ENCODE measurements at regions not wholly inside any gene's neighbourhood (a gene's known extent, or its start where the extent isn't known, plus 50 kb on each side); places are given as distances from the start of the nearest gene placed in this dataset.

- Histone ChIP-seq H4K5ac (ENCODE audit: insufficient read length, low read depth, low read length) (no peak overlapping the region), H3K79me1 (ENCODE audit: insufficient read depth, low read depth, low read length, poor library complexity, severe bottlenecking) (no peaks in the 10 kb centered on the region), H2BK12ac (ENCODE audit: insufficient read length, low read depth, low read length) (no peak overlapping the region), H3K27me3 (ENCODE audit: insufficient read depth, low read length) (no peaks in the 10 kb centered on the region), H3K9me3 (ENCODE audit: control insufficient read depth, low read depth, low read length) (no peaks in the 10 kb centered on the region), H2BK5ac (ENCODE audit: insufficient read length, low read length) (no peak overlapping the region), H3T11ph (ENCODE audit: low read length) (no peak overlapping the region), H3K14ac (ENCODE audit: insufficient read depth, low read length) (no peak overlapping the region), H2BK20ac (ENCODE audit: low read depth, low read length, poor library complexity, severe bottlenecking) (no peak overlapping the region), H3K18ac (ENCODE audit: insufficient read length, low read depth, low read length) (no peak overlapping the region), H4K8ac (replicated peaks; ENCODE audit: insufficient read length, low read depth, low read length) (no peak overlapping the region), H3K4me1 (ENCODE audit: insufficient read depth, low read length) (no peaks in the 10 kb centered on the region), H3K79me2 (ENCODE audit: insufficient read depth, low read length) (no peaks in the 10 kb centered on the region), H3K23me2 (ENCODE audit: insufficient read length, low read depth, low read length, poor library complexity, severe bottlenecking) (no peaks in the 10 kb centered on the region), H3K4ac (ENCODE audit: low read depth, low read length) (no peak overlapping the region), H3K27ac (ENCODE audit: insufficient read length, low read depth, low read length) (no peak overlapping the region), H2BK120ac (ENCODE audit: low read depth, low read length, poor library complexity, severe bottlenecking) (no peak overlapping the region), H2BK15ac (ENCODE audit: low read depth, low read length) (no peak overlapping the region), H4K20me1 (ENCODE audit: control insufficient read depth, insufficient read depth, insufficient read length) (no peaks in the 10 kb centered on the region), H3K4me2 (ENCODE audit: insufficient read depth, insufficient read length, low read length) (no peak overlapping the region), H2AK5ac (ENCODE audit: insufficient read length, low read length) (no peak overlapping the region), H3K56ac (ENCODE audit: insufficient read length, low read depth, low read length) (no peak overlapping the region), H2AFZ (ENCODE audit: low read length) (no peak overlapping the region), H4K91ac (ENCODE audit: insufficient read length, low read depth, low read length) (no peak overlapping the region), H3K23ac (ENCODE audit: insufficient read length, low read depth, low read length) (no peak overlapping the region), H3K9ac (ENCODE audit: extremely low read depth, insufficient read length, low read length) (no peak overlapping the region)
- no peaks in the 10 kb centered on the region for H3K36me3 Mint-ChIP-seq (ENCODE audit: insufficient read depth in 1 of 3, low read depth in 3 of 3)
- no peak overlapping the region for H3K27ac Mint-ChIP-seq
- no CpG with 5 or more reads among the region's 14 CpGs for WGBS (ENCODE audit: extremely low coverage, insufficient read length, low lambda C conversion rate)
- no peaks in the 10 kb centered on the region for H3K9me3 Mint-ChIP-seq
- no peak overlapping the region for H3K4me3 Mint-ChIP-seq
- DNase-seq, result peak; percentile 89
- peaks cover 0 to 2% of the 10 kb centered on the region in 2 experiments; a peak in 1 of 4 replicates for H3K4me1 Mint-ChIP-seq
- TF ChIP-seq CTCF (conservative IDR thresholded peaks at IDR 0.05), result peak; percentile 70
- no peaks in the 10 kb centered on the region for H3K27me3 Mint-ChIP-seq (ENCODE audit: low read depth)
Measured at GRCh38 chr1:105137543-105138457, 1388.1 kb downstream of the AMY1C start.

Measured in H9 (cell line).